GM23338 (cell line): ENCODE measurements at regions not wholly inside any gene's neighbourhood (a gene's known extent, or its start where the extent isn't known, plus 50 kb on each side); places are given as distances from the start of the nearest gene placed in this dataset.

ENCODE experiments used
- ATAC-seq: fragments of 200-7000 bp; cut with Tn5 transposase; 3 replicates; pipeline ENCODE4 v1.9.1; 2020
- DNase-seq: peaks from one replicate; pipeline ENCODE4 v3.0.0-alpha.2; 2015; ENCODE audit warnings: low spot score
- H2AFZ ChIP-seq: fragments of 200-600 bp; sonication (generic); 2 replicates; pipeline ENCODE4 v1.8.0; 2016; ENCODE audit warnings: antibody characterized with exemption, mild to moderate bottlenecking, moderate library complexity
- H3F3A ChIP-seq: fragments of 200-600 bp; sonication (generic); replicated peaks from 2 replicates; pipeline ENCODE4 v1.8.0; 2017; ENCODE audit warnings: antibody characterized with exemption, mixed run types, low read depth
- H3K27ac ChIP-seq: fragments of 200-600 bp; sonication (generic); 2 replicates; pipeline ENCODE4 v1.6.1; 2016; ENCODE audit warnings: low read depth
- H3K27me3 ChIP-seq: fragments of 200-600 bp; sonication (generic); 2 replicates; pipeline ENCODE4 v1.8.0; 2016; ENCODE audit warnings: mild to moderate bottlenecking, mixed run types, moderate library complexity; ENCODE audit not compliant: insufficient read depth
- H3K36me3 ChIP-seq: fragments of 200-600 bp; sonication (generic); 2 replicates; pipeline ENCODE4 v1.8.0; 2016; ENCODE audit warnings: mild to moderate bottlenecking; ENCODE audit not compliant: insufficient read depth
- H3K4me1 ChIP-seq: fragments of 200-600 bp; sonication (generic); 2 replicates; pipeline ENCODE4 v1.8.0; 2016; ENCODE audit warnings: mild to moderate bottlenecking, moderate library complexity; ENCODE audit not compliant: insufficient read depth
- H3K4me2 ChIP-seq: fragments of 200-600 bp; sonication (generic); 2 replicates; pipeline ENCODE4 v1.7.1; 2017; ENCODE audit warnings: mixed run types
- H3K4me3 ChIP-seq: fragments of 200-600 bp; sonication (generic); 2 replicates; pipeline ENCODE4 v1.6.1; 2016; ENCODE audit warnings: mixed run types
- H3K79me2 ChIP-seq: fragments of 200-600 bp; sonication (generic); replicated peaks from 2 replicates; pipeline ENCODE4 v1.8.0; 2017; ENCODE audit warnings: mild to moderate bottlenecking; ENCODE audit not compliant: insufficient read depth
- H3K9me2 ChIP-seq: fragments of 200-600 bp; sonication (generic); 2 replicates; pipeline ENCODE4 v1.8.0; 2017; ENCODE audit not compliant: insufficient read depth
- H4K20me1 ChIP-seq: fragments of 200-600 bp; sonication (generic); replicated peaks from 2 replicates; pipeline ENCODE4 v1.8.0; 2017; ENCODE audit warnings: mild to moderate bottlenecking; ENCODE audit not compliant: insufficient read depth
- H3K27ac Mint-ChIP-seq: 2 replicates; pipeline ENCODE4 v1.8.0; 2020; ENCODE audit warnings: inconsistent platforms, mild to moderate bottlenecking, moderate library complexity, mixed read lengths
- H3K27me3 Mint-ChIP-seq: 3 replicates; pipeline ENCODE4 v1.8.0; 2022; ENCODE audit warnings: low read depth, mild to moderate bottlenecking, moderate library complexity, mixed read lengths, inconsistent platforms; ENCODE audit not compliant: insufficient read depth, poor library complexity
- H3K36me3 Mint-ChIP-seq: 3 replicates; pipeline ENCODE4 v1.8.0; 2021; ENCODE audit warnings: low read depth, mild to moderate bottlenecking, inconsistent platforms, moderate library complexity, mixed read lengths
- H3K4me1 Mint-ChIP-seq: 3 replicates; pipeline ENCODE4 v1.8.0; 2020; ENCODE audit warnings: mild to moderate bottlenecking, inconsistent platforms, mixed read lengths
- H3K4me3 Mint-ChIP-seq: 3 replicates; pipeline ENCODE4 v1.8.0; 2021; ENCODE audit warnings: moderate library complexity, mild to moderate bottlenecking, inconsistent platforms, mixed read lengths
- H3K9me3 Mint-ChIP-seq: 3 replicates; pipeline ENCODE4 v1.8.0; 2020; ENCODE audit warnings: moderate library complexity, mild to moderate bottlenecking, inconsistent platforms, mixed read lengths
- CREB1 ChIP-seq: fragments of 250-450 bp; sonication (Bioruptor Pico); IDR thresholded peaks from 2 replicates; pipeline ENCODE4 v1.5.0; 2020; ENCODE audit warnings: low read depth, mild to moderate bottlenecking, moderate library complexity
- CTCF ChIP-seq, 2 experiments: fragments of 200-600 bp in 1 of 2; sonication (generic) in 1 of 2; conservative IDR thresholded peaks; 2 replicates each; pipeline versions ENCODE4 v1.5.1 to v1.6.1; 2016 to 2017; ENCODE audit warnings: antibody characterized with exemption in 2 of 2, low read depth in 2 of 2, mild to moderate bottlenecking in 2 of 2, moderate library complexity in 1 of 2
- ETS1 ChIP-seq: IDR thresholded peaks from 2 replicates; pipeline ENCODE4 v1.6.1; 2016; ENCODE audit warnings: antibody characterized with exemption
- EZH2phosphoT487 ChIP-seq: fragments of 200-600 bp; sonication (generic); IDR thresholded peaks from one replicate; pipeline ENCODE4 v1.8.1; 2018; ENCODE audit warnings: antibody characterized with exemption; ENCODE audit not compliant: unreplicated experiment
- NANOG ChIP-seq: IDR thresholded peaks from 2 replicates; pipeline ENCODE4 v1.6.1; 2016; ENCODE audit warnings: antibody characterized with exemption, borderline replicate concordance
- REST ChIP-seq: IDR thresholded peaks from one replicate; pipeline ENCODE4 v1.6.1; 2018; ENCODE audit warnings: antibody characterized with exemption; ENCODE audit not compliant: unreplicated experiment
- STAT1 ChIP-seq: IDR thresholded peaks from one replicate; pipeline ENCODE4 v1.6.1; 2016; ENCODE audit warnings: antibody characterized with exemption; ENCODE audit not compliant: unreplicated experiment
- ZNF114 ChIP-seq: fragments of 250-450 bp; sonication (Bioruptor Pico); IDR thresholded peaks from 2 replicates; pipeline ENCODE4 v1.5.0; 2020; ENCODE audit warnings: mild to moderate bottlenecking, moderate library complexity
- ZNF462 ChIP-seq: fragments of 250-450 bp; sonication (Bioruptor Pico); IDR thresholded peaks from 2 replicates; pipeline ENCODE4 v1.5.0; 2020; ENCODE audit warnings: mild to moderate bottlenecking, moderate library complexity

- no peaks in the 10 kb centered on the region for H3K79me2 ChIP-seq
- Mint-ChIP-seq H3K36me3 (no peaks in the 10 kb centered on the region), H3K27ac (no peak overlapping the region), H3K4me1 (peaks cover 5% of the 10 kb centered on the region; the same call in 2 of the 3 replicates), H3K4me3 (no peak overlapping the region), H3K9me3 (no peaks in the 10 kb centered on the region), H3K27me3 (peaks cover 2% of the 10 kb centered on the region)
- no peak for DNase-seq
- no peak overlapping the region for H2AFZ ChIP-seq
- ATAC-seq = no peak
- no peak overlapping the region for H3K27ac ChIP-seq
- no peak for TF ChIP-seq ZNF462 (CRISPR knock-in tag)
- no peak for TF ChIP-seq EZH2phosphoT487
- no peak for TF ChIP-seq NANOG
- TF ChIP-seq ZNF114 = no peak
- TF ChIP-seq CTCF (conservative IDR thresholded peaks at IDR 0.05; ENCODE audit: low read depth in 2 of 2) = no peak
- TF ChIP-seq STAT1 = no peak
- no peak for TF ChIP-seq REST
- TF ChIP-seq ETS1 = no peak
- no peak for TF ChIP-seq CREB1 (CRISPR knock-in tag)
- H3K4me3 ChIP-seq = no peak overlapping the region
- H3K4me1 ChIP-seq = no peaks in the 10 kb centered on the region
- no peaks in the 10 kb centered on the region for H3F3A ChIP-seq
- no peaks in the 10 kb centered on the region for H4K20me1 ChIP-seq
- 0 out of 2 replicates have a peak, but pooled peaks cover 3% of the 10 kb centered on the region for H3K9me2 ChIP-seq
- H3K36me3 ChIP-seq = no peaks in the 10 kb centered on the region
- H3K4me2 ChIP-seq = no peak overlapping the region
- no peaks in the 10 kb centered on the region for H3K27me3 ChIP-seq
Measured at GRCh38 chr20:24379484-24379927, 89.9 kb upstream of the SYNDIG1 start.
